DMS 273 (cell line): ENCODE measurements at regions not wholly inside any gene's neighbourhood (a gene's known extent, or its start where the extent isn't known, plus 50 kb on each side); places are given as distances from the start of the nearest gene placed in this dataset.

Experiments
- DNase-seq: peaks from one replicate; lab custom pipeline; 2025; ENCODE audit not compliant: unreplicated experiment; lab: John Stamatoyannopoulos, UW

GRCh38 chr2:157935378-157935906, 59.3 kb upstream of the ACVR1 start:
- DNase-seq: no peak

DNA sequence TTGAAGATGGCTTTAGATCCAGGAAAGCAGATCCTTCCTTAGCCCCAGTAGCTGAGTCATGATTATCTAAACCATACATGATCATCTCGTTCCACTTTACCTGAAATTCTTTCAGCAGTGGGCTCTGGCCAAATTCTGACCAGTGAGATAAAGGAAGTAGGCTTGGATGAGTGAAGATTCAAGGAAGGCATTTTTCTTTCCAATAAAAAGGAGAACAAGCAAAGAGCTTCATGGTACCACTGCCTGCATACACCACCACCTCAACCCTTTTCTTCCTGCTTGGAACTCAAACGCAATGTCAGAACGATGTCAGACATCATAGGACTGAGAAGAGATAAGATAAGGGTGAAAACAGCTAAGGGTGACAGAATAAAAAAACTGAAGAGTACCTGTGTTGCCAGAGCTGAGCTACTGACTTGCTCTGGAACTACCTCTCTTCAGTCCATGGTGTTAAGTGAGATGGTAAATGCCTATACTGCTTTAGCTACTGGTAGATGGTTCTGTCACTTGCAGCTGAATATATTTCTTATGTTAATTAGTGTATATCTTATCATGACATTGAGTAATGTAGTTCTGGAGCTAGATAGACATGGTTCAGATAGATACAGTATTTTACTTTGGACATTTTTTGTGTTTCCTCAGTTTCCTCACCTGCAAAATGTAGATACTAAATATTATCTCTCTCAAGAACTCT, 58.7 kb upstream of the ACVR1 start:
- no peak for DNase-seq

GRCh38 chr2:157933160-157933920, 57.2 kb upstream of the ACVR1 start:
- no peak for DNase-seq

- no peak for DNase-seq
Observed at GRCh38 chr2:157932480-157933159, 56.5 kb upstream of the ACVR1 start.

- DNase-seq: no peak
Observed at GRCh38 chr2:157931542-157931941, 55.4 kb upstream of the ACVR1 start.

GRCh38 chr2:157930728-157931127, 54.6 kb upstream of the ACVR1 start:
- DNase-seq: no peak

- DNase-seq: no peak
Observed at GRCh38 chr2:157929871-157930667, 53.9 kb upstream of the ACVR1 start.

DNA sequence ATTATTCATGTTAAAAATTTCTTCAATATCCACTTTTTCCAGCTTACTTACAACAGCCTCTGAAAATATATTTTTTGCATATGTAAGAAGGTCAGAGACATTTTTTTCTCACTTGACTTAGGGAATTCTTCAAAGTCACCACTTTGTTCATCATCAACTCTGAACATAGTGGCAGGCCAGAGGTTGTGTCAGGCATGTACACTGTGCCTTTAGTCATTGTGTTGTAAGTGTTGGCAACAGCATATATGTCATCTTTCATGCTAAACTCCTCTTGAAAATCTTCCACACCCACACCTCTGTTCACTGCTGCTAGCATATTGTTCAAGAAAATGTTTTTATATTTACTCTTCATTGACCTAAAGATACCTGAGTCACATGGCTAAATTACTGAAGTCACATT, 52.2 kb upstream of the ACVR1 start:
- no peak for DNase-seq

- DNase-seq: no peak
Observed at GRCh38 chr2:157927155-157927554, 51.0 kb upstream of the ACVR1 start.
